Astrocyte (in vitro differentiated cells and primary cell): ENCODE measurements at regions not wholly inside any gene's neighbourhood (a gene's known extent, or its start where the extent isn't known, plus 50 kb on each side); places are given as distances from the start of the nearest gene placed in this dataset.

ENCODE experiments used
- DNase-seq: peaks from one replicate; pipeline ENCODE4 v3.0.0-alpha.2; 2010; ENCODE audit warnings: low read depth
- FAIRE-seq: peaks from 2 replicates; lab custom pipeline; 2011; peaks lifted over from hg19 to GRCh38; lab: Jason Lieb, UNC
- H2AFZ ChIP-seq: 2 replicates; pipeline ENCODE4 v1.6.0; 2012; ENCODE audit warnings: low read depth, low read length, inconsistent platforms
- H3K27ac ChIP-seq: 2 replicates; pipeline ENCODE4 v1.5.1; 2011; ENCODE audit warnings: low read depth, low read length, inconsistent platforms
- H3K27me3 ChIP-seq: 2 replicates; pipeline ENCODE4 v1.6.0; 2011; ENCODE audit warnings: low read length, inconsistent platforms; ENCODE audit not compliant: insufficient read depth
- H3K36me3 ChIP-seq: 2 replicates; pipeline ENCODE4 v1.5.1; 2011; ENCODE audit warnings: low read length, inconsistent platforms; ENCODE audit not compliant: insufficient read depth
- H3K4me1 ChIP-seq: 2 replicates; pipeline ENCODE4 v1.5.1; 2011; ENCODE audit warnings: low read length, inconsistent platforms; ENCODE audit not compliant: insufficient read depth
- H3K4me2 ChIP-seq: 2 replicates; pipeline ENCODE4 v1.6.0; 2012; ENCODE audit warnings: low read length, inconsistent platforms
- H3K4me3 ChIP-seq: 2 replicates; pipeline ENCODE4 v1.5.1; 2011; ENCODE audit warnings: low read depth, mild to moderate bottlenecking, low read length, inconsistent platforms; ENCODE audit not compliant: insufficient read depth
- H3K79me2 ChIP-seq: 2 replicates; pipeline ENCODE4 v1.6.0; 2012; ENCODE audit warnings: mild to moderate bottlenecking, low read length, inconsistent platforms; ENCODE audit not compliant: insufficient read depth
- H3K9ac ChIP-seq: 2 replicates; pipeline ENCODE4 v1.6.0; 2012; ENCODE audit warnings: mild to moderate bottlenecking, low read length, inconsistent platforms
- H3K9me3 ChIP-seq: 2 replicates; pipeline ENCODE4 v1.5.1; 2012; ENCODE audit warnings: low read depth, mild to moderate bottlenecking, low read length, inconsistent platforms; ENCODE audit not compliant: insufficient read depth
- H4K20me1 ChIP-seq: 2 replicates; pipeline ENCODE4 v1.6.0; 2012; ENCODE audit warnings: low read length, inconsistent platforms; ENCODE audit not compliant: insufficient read depth
- H3K27ac Mint-ChIP-seq: one replicate; pipeline ENCODE4 v1.8.0; 2021; ENCODE audit warnings: mild to moderate bottlenecking, mixed read lengths; ENCODE audit not compliant: unreplicated experiment
- H3K27me3 Mint-ChIP-seq: one replicate; pipeline ENCODE4 v1.8.0; 2021; ENCODE audit warnings: low read depth, mixed read lengths; ENCODE audit not compliant: unreplicated experiment
- H3K36me3 Mint-ChIP-seq: one replicate; pipeline ENCODE4 v1.8.0; 2021; ENCODE audit warnings: low read depth, mixed read lengths; ENCODE audit not compliant: unreplicated experiment
- H3K4me1 Mint-ChIP-seq: one replicate; pipeline ENCODE4 v1.8.0; 2021; ENCODE audit warnings: low read depth, mixed read lengths; ENCODE audit not compliant: unreplicated experiment
- H3K4me3 Mint-ChIP-seq: one replicate; pipeline ENCODE4 v1.8.0; 2021; ENCODE audit warnings: mild to moderate bottlenecking, moderate library complexity, mixed read lengths; ENCODE audit not compliant: unreplicated experiment
- H3K9me3 Mint-ChIP-seq: one replicate; pipeline ENCODE4 v1.8.0; 2021; ENCODE audit warnings: mild to moderate bottlenecking, mixed read lengths; ENCODE audit not compliant: unreplicated experiment
- CTCF ChIP-seq: IDR thresholded peaks from 2 replicates; pipeline ENCODE4 v1.5.1; 2011; ENCODE audit warnings: low read depth, mild to moderate bottlenecking, inconsistent platforms, low read length, moderate library complexity; ENCODE audit not compliant: insufficient read depth
- EZH2 ChIP-seq: IDR thresholded peaks from 2 replicates; pipeline ENCODE4 v1.6.1; 2012; ENCODE audit warnings: mild to moderate bottlenecking, low read length, inconsistent platforms; ENCODE audit not compliant: insufficient read depth

- Histone ChIP-seq H3K4me1 (no peaks in the 10 kb centered on the region), H3K27ac (no peak overlapping the region), H3K9ac (no peak overlapping the region), H3K4me2 (no peak overlapping the region), H3K27me3 (peaks cover 5% of the 10 kb centered on the region), H3K9me3 (no peaks in the 10 kb centered on the region), H3K36me3 (no peaks in the 10 kb centered on the region), H4K20me1 (no peaks in the 10 kb centered on the region), H3K79me2 (no peaks in the 10 kb centered on the region), H3K4me3 (no peak overlapping the region), H2AFZ (no peak overlapping the region)
- TF ChIP-seq EZH2 (no peak), CTCF (no peak)
- peaks cover 6% of the 10 kb centered on the region for H3K4me1 Mint-ChIP-seq
- no peak overlapping the region for H3K4me3 Mint-ChIP-seq
- H3K9me3 Mint-ChIP-seq = no peaks in the 10 kb centered on the region
- H3K36me3 Mint-ChIP-seq = no peaks in the 10 kb centered on the region
- no peak overlapping the region for H3K27ac Mint-ChIP-seq
- H3K27me3 Mint-ChIP-seq = peaks cover 28% of the 10 kb centered on the region
- FAIRE-seq (no peak), DNase-seq (no peak)
These were observed 270.8 kb upstream of the TOPAZ1 start for GRCh38 chr3:43970920-43971319.

GRCh38 chr3:43971486-43971885, 270.2 kb upstream of the TOPAZ1 start:
- H3K79me2 ChIP-seq = no peaks in the 10 kb centered on the region
- Mint-ChIP-seq H3K9me3 (no peaks in the 10 kb centered on the region), H3K27ac (no peak overlapping the region), H3K27me3 (peaks cover 23% of the 10 kb centered on the region), H3K4me1 (peaks cover 6% of the 10 kb centered on the region), H3K36me3 (no peaks in the 10 kb centered on the region), H3K4me3 (no peak overlapping the region)
- no peaks in the 10 kb centered on the region for H4K20me1 ChIP-seq
- H3K27me3 ChIP-seq = no peaks in the 10 kb centered on the region
- TF ChIP-seq CTCF (no peak), EZH2 (no peak)
- no peaks in the 10 kb centered on the region for H3K4me1 ChIP-seq
- no peak overlapping the region for H2AFZ ChIP-seq
- FAIRE-seq (no peak), DNase-seq (no peak)
- H3K4me3 ChIP-seq = no peak overlapping the region
- no peaks in the 10 kb centered on the region for H3K36me3 ChIP-seq
- H3K9me3 ChIP-seq = no peaks in the 10 kb centered on the region
- no peak overlapping the region for H3K4me2 ChIP-seq
- no peak overlapping the region for H3K27ac ChIP-seq
- no peak overlapping the region for H3K9ac ChIP-seq

GRCh38 chr3:43978708-43979107, 263.0 kb upstream of the TOPAZ1 start:
- Histone ChIP-seq H4K20me1 (no peaks in the 10 kb centered on the region), H3K9ac (no peak overlapping the region), H3K36me3 (no peaks in the 10 kb centered on the region), H3K4me2 (no peak overlapping the region), H3K27me3 (no peaks in the 10 kb centered on the region), H2AFZ (no peak overlapping the region), H3K4me3 (no peak overlapping the region), H3K9me3 (no peaks in the 10 kb centered on the region), H3K27ac (no peak overlapping the region), H3K4me1 (no peaks in the 10 kb centered on the region), H3K79me2 (no peaks in the 10 kb centered on the region)
- H3K36me3 Mint-ChIP-seq = no peaks in the 10 kb centered on the region
- FAIRE-seq (no peak), DNase-seq (no peak)
- H3K9me3 Mint-ChIP-seq = no peaks in the 10 kb centered on the region
- H3K27ac Mint-ChIP-seq = no peak overlapping the region
- no peaks in the 10 kb centered on the region for H3K27me3 Mint-ChIP-seq
- TF ChIP-seq EZH2 = no peak
- no peak for TF ChIP-seq CTCF
- H3K4me3 Mint-ChIP-seq = no peak overlapping the region
- peaks cover 6% of the 10 kb centered on the region for H3K4me1 Mint-ChIP-seq
